NCI-H345 treated with DMSO at 0.1 percent for 48 hours (cell line): ENCODE measurements at regions not wholly inside any gene's neighbourhood (a gene's known extent, or its start where the extent isn't known, plus 50 kb on each side); places are given as distances from the start of the nearest gene placed in this dataset.
"Not testable (repeated sequence)": the region's sequence is repeated elsewhere in the genome, so short reads cannot be mapped to it uniquely, and the experiment has no call there.

Experiments used
- DNase-seq: peaks from one replicate; lab custom pipeline; 2025; ENCODE audit not compliant: unreplicated experiment; lab: John Stamatoyannopoulos, UW

GRCh38 chr7:9031386-9031785, 598.0 kb downstream of the NXPH1 start:
- no peak for DNase-seq

DNA sequence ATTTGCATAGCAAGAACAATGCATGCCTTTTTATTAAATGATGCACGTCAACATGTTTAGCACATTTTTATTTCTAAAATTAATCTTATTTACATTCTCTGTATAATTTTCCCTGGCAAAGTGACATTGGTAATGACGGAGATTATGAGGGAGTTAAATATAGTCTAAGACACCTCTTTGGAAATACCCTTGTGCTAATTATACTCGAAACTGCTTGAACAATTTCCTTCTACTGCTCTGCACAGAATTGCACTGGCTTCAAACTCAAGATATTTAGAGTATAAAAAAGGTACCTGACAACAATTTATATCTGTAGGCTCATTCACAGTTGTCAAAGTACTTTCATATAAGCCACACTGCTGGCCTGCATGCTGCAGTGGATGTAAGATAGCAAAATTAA, 602.7 kb downstream of the NXPH1 start:
- no peak for DNase-seq

DNA sequence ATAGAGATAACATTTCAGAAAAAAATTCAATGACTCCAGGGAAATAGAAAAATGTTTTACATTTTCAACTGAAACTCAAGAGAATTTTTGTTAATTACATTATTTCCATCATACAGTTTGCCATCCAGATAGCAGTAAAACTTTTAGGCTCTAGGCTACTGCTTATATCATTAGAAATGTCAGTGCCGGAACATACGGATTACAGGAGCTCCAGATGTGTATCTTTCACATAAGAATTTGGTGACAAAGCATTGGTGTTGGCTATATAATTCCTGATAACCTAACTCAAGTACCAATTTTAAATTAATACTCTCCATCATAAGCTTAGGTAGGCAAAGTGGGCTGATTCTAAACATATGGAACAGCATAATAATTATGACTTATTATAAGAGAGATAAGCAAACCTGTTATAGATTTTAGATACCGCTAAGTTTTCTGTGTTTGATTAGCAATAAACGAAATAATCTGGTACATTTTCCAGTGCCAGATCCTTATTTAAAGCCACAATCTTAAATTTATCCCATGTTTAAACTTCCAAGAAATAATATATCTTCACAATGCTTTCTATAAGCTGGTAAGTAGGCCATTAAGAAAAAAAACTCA, 637.9 kb downstream of the NXPH1 start:
- no peak for DNase-seq

DNA sequence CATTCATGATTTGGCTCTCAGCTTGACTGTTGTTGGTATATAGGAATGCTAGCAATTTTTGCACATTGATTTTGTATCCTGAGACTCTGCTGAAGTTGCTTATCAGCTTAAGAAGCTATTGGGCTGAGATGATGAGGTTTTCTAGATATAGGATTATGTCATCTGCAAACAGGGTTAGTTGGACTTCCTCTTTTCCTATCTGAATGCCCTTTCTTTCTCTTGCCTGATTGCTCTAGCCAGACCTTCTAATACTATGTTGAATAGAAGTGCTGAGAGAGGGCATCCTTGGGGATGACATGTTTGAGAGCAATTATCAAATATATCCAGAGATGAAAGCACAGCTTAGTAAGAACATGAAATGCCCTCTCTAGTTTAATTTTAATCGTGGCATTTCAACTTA, 642.4 kb downstream of the NXPH1 start:
- not testable (repeated sequence) for DNase-seq

- no peak for DNase-seq
Observed at GRCh38 chr7:9082203-9082602, 648.8 kb downstream of the NXPH1 start.

- DNase-seq, result no peak
Observed at GRCh38 chr7:9083837-9084236, 650.4 kb downstream of the NXPH1 start.

- no peak for DNase-seq
Observed at GRCh38 chr7:9091282-9091681, 657.9 kb downstream of the NXPH1 start.

DNA sequence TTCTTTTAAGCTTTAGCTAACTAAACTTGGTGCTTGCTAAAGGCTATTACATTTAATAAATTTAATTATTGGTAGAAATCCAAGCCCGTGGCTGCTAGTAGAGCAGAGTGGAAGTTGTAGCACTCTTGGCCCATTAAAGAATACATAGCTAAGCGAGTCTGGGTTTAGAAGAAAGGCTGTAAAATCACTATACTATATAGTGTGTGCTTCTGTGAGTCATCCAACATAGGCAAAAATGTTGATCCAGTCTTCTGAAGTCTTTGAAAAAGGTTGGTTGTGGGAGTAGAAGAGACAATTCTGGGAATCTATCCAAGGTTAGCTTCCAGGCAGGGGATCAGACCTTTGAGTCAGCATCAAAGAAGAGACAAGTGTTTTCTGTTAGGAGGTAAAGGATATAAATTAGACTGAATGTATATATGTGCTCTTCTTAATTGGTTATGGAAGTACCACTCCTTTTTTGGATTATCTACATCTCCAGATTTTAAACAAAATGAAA, 664.2 kb downstream of the NXPH1 start:
- DNase-seq, result no peak

- DNase-seq, result no peak
Observed at GRCh38 chr7:9100289-9100688, 666.9 kb downstream of the NXPH1 start.

- DNase-seq, result no peak
Observed at GRCh38 chr7:9102846-9103245, 669.4 kb downstream of the NXPH1 start.

- DNase-seq, result no peak
Observed at GRCh38 chr7:9106747-9107146, 673.3 kb downstream of the NXPH1 start.

DNA sequence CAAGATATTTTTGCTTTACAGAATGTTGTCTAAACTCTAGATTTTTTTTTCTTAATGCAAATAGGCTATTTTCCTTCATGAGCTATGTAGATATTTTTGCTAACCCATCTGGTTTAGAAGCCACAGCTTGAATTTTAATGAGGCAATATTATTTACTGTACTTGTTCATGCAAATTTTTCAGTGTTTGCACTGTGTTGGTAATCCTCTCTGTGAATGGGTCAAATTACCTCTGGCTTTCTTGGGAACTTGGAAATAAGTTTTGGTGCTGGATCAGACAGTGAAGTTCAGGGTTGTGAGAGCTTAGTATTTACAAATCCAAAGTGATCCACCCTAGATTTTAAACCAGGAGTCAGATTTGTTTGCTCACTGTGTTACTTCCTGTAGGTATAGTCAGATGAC, 686.9 kb downstream of the NXPH1 start:
- no peak for DNase-seq

DNA sequence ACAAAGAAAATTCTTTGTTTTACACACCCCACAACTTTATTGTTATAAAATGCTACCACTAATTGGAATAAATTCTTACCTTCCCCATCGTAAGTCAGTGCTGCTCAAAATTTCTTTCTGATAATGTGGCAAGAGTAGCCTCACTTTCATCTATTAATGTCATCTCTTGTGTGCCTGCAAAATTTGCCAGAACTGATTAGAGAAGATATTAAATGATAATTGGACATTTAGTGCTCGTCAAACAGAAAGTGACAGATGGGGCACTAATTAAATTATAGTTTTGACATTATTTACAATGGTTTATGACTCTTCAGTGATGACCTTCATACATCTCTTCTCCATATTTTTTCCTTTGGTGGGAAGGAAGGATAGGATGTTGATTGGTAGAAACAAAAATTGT, 690.9 kb downstream of the NXPH1 start:
- no peak for DNase-seq

DNA sequence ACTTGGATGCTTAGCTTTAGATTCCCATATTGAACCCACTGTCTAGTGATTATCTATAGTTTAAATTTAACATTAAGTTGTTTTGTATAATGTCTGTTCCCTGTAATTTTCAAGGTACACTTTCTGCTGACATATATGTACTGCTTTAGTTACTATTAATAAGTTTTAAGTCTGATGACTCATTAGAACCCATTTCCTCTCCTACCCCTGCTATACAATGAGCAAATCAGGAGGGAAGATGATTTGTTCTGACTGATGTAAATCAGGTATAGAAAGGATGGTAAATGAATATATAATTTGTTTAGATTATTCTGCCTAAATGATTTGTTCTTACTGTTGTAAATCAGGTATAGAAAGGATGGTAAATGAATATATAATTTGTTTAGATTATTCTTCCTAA, 691.8 kb downstream of the NXPH1 start:
- no peak for DNase-seq

DNA sequence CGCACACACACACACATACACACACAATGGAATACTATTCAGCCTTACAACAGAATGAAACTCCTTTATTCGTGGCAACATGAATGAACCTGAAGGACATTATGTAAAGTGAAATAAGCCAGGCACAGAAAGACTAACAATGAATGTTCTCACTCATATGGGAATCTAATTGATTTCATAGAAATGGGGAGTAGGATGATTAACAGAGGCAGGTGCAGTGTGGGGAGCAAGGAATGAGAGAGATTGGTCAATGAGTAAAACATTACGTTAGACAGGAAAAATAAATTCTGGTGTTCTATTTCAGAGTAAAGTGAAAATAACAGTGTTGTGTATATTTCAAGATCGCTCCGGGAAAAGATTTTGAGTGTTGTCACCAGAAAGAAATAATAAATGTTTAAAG, 694.5 kb downstream of the NXPH1 start:
- DNase-seq, result no peak

- no peak for DNase-seq
Observed at GRCh38 chr7:9148687-9149086, 715.3 kb downstream of the NXPH1 start.

- no peak for DNase-seq
Observed at GRCh38 chr7:9149499-9150082, 716.2 kb downstream of the NXPH1 start.

- DNase-seq, result not testable (repeated sequence)
Observed at GRCh38 chr7:9163691-9164090, 730.3 kb downstream of the NXPH1 start.

GRCh38 chr7:9175871-9176270, 742.5 kb downstream of the NXPH1 start:
- DNase-seq, result no peak

- DNase-seq, result no peak
Observed at GRCh38 chr7:9181356-9181755, 747.9 kb downstream of the NXPH1 start.

- no peak for DNase-seq
Observed at GRCh38 chr7:9186730-9187129, 753.3 kb downstream of the NXPH1 start.

- no peak for DNase-seq
Observed at GRCh38 chr7:9189703-9190102, 756.3 kb downstream of the NXPH1 start.

- DNase-seq, result no peak
Observed at GRCh38 chr7:9192969-9193368, 759.6 kb downstream of the NXPH1 start.
